ENCODE measurements at regions not wholly inside any gene's neighbourhood (a gene's known extent, or its start where the extent isn't known, plus 50 kb on each side); places are given as distances from the start of the nearest gene placed in this dataset.

- DNase-seq (ENCODE audit: low read depth) = no peak
- no peak for TF ChIP-seq CTCF (conservative IDR thresholded peaks at IDR 0.05; ENCODE audit: low read depth, low read length)
- no peak overlapping the region for H3K4me3 ChIP-seq (ENCODE audit: low read depth, low read length)
Observed at GRCh38 chr6:113329942-113330635, 527.1 kb upstream of the MARCKS start.

GRCh38 chr6:113330636-113330946, 526.6 kb upstream of the MARCKS start:
- TF ChIP-seq CTCF (conservative IDR thresholded peaks at IDR 0.05; ENCODE audit: low read depth, low read length) = no peak
- no peak for DNase-seq (ENCODE audit: low read depth)
- no peak overlapping the region for H3K4me3 ChIP-seq (ENCODE audit: low read depth, low read length)

- no peak for TF ChIP-seq CTCF (conservative IDR thresholded peaks at IDR 0.05; ENCODE audit: low read depth, low read length)
- DNase-seq (ENCODE audit: low read depth) = no peak
Observed at GRCh38 chr6:113331021-113331420, 526.1 kb upstream of the MARCKS start.

GRCh38 chr6:113338644-113339043, 518.5 kb upstream of the MARCKS start:
- no peak for TF ChIP-seq CTCF (conservative IDR thresholded peaks at IDR 0.05; ENCODE audit: low read depth, low read length)
- no peak for DNase-seq (ENCODE audit: low read depth)

More at GRCh38 chr6:113331021-113331420, 526.1 kb upstream of the MARCKS start:
- H3K4me3 ChIP-seq (ENCODE audit: low read depth, low read length) = no peak overlapping the region

GRCh38 chr6:113339209-113339608, 517.9 kb upstream of the MARCKS start:
- H3K4me3 ChIP-seq (ENCODE audit: low read depth, low read length) = no peak overlapping the region
- no peak for TF ChIP-seq CTCF (conservative IDR thresholded peaks at IDR 0.05; ENCODE audit: low read depth, low read length)
- no peak for DNase-seq (ENCODE audit: low read depth)

More at GRCh38 chr6:113338644-113339043, 518.5 kb upstream of the MARCKS start:
- H3K4me3 ChIP-seq (ENCODE audit: low read depth, low read length) = no peak overlapping the region

- no peak overlapping the region for H3K4me3 ChIP-seq (ENCODE audit: low read depth, low read length)
- DNase-seq (ENCODE audit: low read depth) = no peak
- TF ChIP-seq CTCF (conservative IDR thresholded peaks at IDR 0.05; ENCODE audit: low read depth, low read length) = no peak
Observed at GRCh38 chr6:113340371-113340770, 516.8 kb upstream of the MARCKS start.

GRCh38 chr6:113343940-113344339, 513.2 kb upstream of the MARCKS start:
- H3K4me3 ChIP-seq (ENCODE audit: low read depth, low read length) = no peak overlapping the region
- DNase-seq (ENCODE audit: low read depth) = no peak
- no peak for TF ChIP-seq CTCF (conservative IDR thresholded peaks at IDR 0.05; ENCODE audit: low read depth, low read length)
